D721Med (cell line): ENCODE measurements at regions not wholly inside any gene's neighbourhood (a gene's known extent, or its start where the extent isn't known, plus 50 kb on each side); places are given as distances from the start of the nearest gene placed in this dataset.

Experiments used
- DNase-seq: peaks from one replicate; pipeline ENCODE4 v3.0.0; 2011; ENCODE audit warnings: low spot score; ENCODE audit not compliant: insufficient read length
- FAIRE-seq: peaks from 2 replicates; lab custom pipeline; 2011; peaks lifted over from hg19 to GRCh38; lab: Jason Lieb, UNC
- TF ChIP-seq, protein P1 (sequence below): IDR thresholded peaks from 2 replicates; pipeline ENCODE4 v1.5.1; 2012; ENCODE audit warnings: mild to moderate bottlenecking, control low read depth; ENCODE audit not compliant: insufficient read depth; ENCODE audit errors: missing control alignments

DNA sequence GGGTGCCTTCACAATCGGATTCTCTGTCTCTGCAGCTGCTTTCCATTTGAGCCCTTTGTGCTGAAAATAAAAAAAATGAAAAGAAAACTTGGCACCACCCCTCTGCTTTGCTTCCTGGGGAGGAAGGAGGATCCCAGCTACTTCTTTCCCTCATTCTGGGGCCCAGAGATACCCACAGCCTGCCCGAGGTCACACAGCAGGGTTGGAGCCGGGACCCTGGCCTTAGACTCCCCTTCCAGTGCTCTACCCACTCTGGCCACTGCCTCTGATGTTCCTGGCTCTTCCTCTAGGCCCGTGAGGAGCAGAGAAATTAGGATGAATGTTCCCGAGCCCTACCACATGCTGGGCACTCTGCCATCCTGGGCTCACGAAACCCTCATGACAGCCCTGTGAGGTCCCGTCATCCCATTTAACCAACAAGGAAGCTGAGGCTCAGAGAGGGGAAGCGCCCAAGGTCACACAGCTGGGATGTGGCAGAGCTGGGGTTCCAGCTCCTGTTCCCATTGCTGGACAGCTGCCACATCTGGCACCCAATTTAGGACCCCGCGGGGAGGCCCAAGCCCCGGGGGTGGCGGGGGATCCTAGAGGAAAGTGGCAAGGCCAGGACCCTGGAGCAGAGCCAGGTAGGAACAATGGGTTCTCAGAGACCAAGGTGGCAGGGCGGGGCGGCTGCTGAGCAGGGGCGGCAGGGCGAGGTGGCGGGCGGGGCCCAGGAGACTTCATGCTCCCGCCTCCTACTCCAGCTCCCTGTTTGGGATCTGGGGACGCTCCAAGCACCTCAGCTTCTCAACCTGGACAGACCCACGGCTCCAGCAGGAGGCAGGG is 76.6 kb downstream of the CEBPB start:
- TF ChIP-seq, protein P1, sequence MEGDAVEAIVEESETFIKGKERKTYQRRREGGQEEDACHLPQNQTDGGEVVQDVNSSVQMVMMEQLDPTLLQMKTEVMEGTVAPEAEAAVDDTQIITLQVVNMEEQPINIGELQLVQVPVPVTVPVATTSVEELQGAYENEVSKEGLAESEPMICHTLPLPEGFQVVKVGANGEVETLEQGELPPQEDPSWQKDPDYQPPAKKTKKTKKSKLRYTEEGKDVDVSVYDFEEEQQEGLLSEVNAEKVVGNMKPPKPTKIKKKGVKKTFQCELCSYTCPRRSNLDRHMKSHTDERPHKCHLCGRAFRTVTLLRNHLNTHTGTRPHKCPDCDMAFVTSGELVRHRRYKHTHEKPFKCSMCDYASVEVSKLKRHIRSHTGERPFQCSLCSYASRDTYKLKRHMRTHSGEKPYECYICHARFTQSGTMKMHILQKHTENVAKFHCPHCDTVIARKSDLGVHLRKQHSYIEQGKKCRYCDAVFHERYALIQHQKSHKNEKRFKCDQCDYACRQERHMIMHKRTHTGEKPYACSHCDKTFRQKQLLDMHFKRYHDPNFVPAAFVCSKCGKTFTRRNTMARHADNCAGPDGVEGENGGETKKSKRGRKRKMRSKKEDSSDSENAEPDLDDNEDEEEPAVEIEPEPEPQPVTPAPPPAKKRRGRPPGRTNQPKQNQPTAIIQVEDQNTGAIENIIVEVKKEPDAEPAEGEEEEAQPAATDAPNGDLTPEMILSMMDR: no peak
- no peak for DNase-seq
- no peak for FAIRE-seq

DNA sequence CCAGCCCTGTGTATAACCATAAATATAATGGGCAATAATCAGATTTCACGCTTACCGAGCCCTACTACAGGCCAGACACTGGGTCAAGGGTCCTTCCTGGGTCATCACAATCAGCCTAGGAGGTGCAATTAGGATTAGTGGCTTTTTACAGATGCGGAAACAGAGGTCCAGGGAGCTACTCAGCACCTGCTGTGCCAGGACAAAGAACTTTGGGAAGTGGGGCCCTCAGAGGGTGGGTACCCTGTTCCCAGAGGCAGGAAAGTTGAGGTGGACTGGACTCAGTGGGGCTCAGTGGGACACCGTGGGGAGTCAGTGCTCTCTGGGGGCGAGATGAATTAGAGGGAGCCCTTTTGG is 77.2 kb downstream of the CEBPB start:
- DNase-seq (no peak), FAIRE-seq (no peak)
- TF ChIP-seq, protein P1: no peak

DNA sequence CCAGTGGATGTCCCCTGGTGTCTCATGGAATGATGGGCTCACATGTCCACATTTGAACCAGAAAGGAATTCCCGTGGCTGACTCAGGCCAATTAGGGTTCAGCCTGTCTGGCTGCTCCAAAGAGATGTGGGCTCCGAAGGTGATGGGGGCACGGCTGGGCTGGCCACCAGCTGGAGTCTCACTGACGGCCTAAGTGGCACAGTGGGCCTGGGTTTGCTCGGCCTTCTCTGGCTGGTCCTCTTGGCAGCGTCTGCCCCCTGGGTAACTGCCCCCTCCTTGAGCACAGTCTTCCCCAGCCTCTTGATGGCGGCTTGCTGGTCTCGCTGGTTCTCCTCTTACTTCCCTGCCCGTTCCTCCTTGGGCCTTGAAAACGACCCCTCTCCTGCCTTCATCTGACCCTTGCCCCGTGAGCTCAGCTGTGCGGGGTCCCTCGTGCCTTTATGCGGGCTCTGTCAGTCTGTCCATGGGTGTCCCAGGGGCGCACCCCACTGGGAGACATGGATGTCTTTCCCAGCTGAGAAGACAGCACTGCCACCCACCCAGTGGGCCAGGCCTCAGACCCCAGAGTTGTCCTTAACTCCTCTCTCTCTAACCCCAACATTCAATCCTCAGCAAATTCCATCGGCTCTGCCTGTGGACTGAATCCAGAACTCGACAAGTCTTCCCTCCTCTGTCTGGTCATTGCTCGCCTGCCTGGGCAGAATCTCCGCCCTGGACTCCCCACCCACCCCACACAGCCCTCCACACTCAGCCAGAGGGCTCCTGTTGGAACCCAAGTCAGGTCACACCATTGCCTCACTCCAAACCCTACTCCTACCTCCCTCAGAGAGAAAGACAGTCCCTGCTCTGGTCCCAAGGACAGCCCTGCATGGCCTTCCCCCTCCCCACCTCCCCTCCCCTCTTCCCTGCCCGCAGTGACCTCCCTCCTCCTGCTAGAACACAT is 78.7 kb downstream of the CEBPB start:
- TF ChIP-seq, protein P1: no peak
- no peak for FAIRE-seq
- DNase-seq: no peak

DNA sequence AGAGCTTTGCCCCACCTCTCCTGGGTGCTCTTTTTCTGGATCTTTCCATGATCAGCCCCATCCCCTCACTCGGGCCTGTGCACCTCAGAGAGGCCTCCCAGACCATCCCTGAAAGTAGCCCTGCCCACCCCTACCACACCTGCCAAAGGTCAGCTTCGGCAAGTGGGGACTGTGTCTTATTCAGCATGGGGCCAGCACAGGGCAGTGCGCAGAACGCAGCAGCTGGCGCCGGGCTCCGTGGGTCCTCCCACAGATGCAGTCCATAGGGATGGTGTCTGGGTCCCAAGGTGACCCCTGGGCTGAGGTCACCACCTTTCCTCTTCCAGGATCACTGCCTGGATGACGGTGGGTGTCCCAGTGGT is 79.4 kb downstream of the CEBPB start:
- FAIRE-seq: no peak
- TF ChIP-seq, protein P1: no peak

DNA sequence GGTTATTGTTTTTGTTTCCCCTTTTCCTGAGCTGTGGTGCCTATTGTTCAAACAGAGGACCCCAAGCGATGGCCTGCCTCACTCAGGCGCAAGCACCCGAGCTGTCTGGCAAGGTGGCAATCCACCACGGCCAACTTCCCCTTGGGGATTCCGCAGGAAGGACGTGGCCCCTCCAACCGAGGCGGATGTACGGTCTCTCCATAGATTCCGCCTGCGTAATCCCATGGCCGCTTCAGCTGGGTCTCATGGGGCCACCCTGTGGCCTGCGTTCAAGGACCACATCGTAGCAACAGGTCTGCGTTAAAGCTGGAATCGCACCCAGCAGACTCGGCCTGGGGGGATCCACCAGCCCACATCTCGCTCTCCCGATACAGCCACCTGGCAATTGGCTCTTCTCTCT is 79.9 kb downstream of the CEBPB start:
- no peak for FAIRE-seq
- no peak for DNase-seq
- TF ChIP-seq, protein P1: no peak

More for the DNA sequence above, 79.4 kb downstream of the CEBPB start:
- DNase-seq: no peak

DNA sequence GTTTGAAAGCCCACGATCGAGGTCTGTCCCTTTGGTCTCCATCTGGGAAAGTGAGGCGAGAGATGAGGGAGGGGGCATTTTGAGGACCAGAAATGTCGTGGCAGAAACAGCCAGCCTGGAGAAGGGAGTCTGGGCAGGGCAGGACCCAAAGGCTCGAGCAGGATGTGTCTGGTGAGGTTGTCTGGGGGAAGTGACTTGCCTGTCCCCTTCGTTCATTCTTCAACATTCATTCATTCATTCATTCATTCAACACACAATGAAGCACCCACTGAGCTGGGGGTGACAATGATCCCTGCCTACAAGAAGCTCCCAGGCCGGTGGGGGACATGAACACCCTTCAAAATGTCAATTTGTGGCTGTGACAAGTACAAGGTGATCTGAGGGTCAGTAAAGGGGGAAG is 80.5 kb downstream of the CEBPB start:
- TF ChIP-seq, protein P1: no peak

More for the DNA sequence above, 80.5 kb downstream of the CEBPB start:
- FAIRE-seq: no peak
- no peak for DNase-seq
